ENCODE measurements at regions not wholly inside any gene's neighbourhood (a gene's known extent, or its start where the extent isn't known, plus 50 kb on each side); places are given as distances from the start of the nearest gene placed in this dataset.

DNA sequence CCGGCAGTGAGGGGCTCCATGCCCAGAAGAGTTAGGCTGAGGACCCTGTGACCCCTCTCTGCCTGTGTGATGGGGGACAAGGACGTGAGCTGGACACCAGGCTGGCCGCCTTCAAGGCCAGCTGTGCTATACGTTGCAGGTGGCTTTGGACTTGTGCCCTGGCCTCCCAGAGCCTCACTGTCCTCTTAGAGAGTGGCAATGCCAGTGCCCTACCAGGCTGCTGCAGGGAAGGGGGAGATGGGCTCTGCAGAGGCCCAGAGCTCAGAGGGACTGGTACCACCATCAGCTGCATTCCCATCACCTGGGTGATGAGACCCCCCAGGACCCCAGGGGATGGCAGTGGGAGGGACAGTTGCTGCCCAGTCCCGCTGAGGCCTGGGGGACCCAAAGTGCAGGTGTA is 90.4 kb upstream of the SHISAL1 start:
- no peak for DNase-seq (ENCODE audit: extremely low read depth, low read depth, low spot score)

DNA sequence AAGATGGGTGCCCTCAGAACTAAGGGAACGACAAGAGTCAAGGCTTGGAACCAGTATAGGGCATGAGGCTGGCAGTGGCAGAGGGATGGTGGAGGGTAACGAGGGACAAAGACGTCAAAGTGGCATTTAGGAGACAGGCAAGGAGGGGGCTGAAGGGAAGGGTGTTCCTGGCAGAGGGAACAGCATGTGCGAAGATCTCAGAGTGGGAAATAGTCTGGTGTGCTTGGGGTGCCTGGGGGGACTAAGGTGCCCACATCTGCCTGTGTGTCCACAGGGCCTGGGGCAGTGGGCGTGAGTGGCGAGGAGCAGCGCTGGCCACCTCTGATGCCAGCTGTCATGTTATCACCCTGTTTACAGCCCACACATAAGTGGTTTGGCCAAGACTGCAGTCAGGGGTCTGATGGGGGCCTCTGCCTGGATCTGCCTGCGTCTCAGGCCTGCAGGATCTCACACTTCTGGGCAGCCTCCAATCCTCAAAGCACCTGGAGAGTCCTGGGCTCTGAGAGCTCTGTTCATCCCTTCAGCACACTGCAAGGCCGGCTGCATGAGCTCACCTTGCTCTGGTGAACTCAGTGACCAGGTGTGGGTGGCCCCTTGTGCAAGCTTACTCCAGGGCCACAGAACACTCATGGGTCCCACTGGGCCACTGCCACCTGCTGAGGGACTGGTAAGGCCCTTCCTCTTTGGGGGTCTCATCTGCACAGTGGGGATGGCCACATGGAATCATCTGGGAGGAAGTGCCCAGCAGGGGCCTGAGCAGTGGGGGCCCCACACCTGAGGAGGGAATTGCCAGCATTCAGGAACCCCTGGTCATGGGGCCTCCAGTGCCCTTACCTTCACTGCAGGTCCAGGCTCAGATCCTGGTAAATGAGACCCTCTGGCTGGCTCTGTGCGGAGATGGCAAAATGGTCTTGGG is 89.7 kb upstream of the SHISAL1 start:
- DNase-seq (ENCODE audit: extremely low read depth, low read depth, low spot score) = no peak

DNA sequence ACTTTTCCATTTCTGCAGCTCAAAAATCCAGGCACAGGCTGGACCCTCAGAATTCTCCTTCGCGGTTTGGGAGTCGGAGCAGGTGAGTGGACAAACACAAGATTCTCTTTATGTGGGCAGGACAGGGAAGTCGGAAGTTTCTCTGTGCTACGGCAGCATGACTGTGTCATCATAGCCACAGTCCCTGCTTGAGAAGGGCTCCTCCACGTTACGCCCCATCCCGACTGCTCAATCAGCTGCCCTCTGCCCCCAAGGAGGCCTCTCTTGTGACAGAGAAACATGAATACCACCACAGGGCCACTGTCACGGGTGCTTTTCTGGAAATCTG is 89.0 kb upstream of the SHISAL1 start:
- no peak for DNase-seq (ENCODE audit: extremely low read depth, low read depth, low spot score)

DNA sequence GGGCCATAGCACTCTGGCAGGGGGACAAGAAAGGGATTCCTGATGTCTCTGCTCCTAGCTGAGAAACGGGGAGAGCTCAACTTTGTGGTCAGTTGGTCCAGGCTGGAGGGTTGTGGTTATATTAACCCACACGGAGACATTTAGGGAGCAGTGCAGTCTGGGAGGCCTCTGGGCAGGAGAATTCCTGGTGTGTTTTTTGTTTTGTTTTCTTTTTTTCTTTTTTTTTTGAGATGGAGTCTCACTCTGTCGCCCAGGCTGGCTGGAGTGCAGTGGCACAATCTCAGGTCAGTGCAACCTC is 88.0 kb upstream of the SHISAL1 start:
- DNase-seq (ENCODE audit: extremely low read depth, low read depth, low spot score) = no peak

DNA sequence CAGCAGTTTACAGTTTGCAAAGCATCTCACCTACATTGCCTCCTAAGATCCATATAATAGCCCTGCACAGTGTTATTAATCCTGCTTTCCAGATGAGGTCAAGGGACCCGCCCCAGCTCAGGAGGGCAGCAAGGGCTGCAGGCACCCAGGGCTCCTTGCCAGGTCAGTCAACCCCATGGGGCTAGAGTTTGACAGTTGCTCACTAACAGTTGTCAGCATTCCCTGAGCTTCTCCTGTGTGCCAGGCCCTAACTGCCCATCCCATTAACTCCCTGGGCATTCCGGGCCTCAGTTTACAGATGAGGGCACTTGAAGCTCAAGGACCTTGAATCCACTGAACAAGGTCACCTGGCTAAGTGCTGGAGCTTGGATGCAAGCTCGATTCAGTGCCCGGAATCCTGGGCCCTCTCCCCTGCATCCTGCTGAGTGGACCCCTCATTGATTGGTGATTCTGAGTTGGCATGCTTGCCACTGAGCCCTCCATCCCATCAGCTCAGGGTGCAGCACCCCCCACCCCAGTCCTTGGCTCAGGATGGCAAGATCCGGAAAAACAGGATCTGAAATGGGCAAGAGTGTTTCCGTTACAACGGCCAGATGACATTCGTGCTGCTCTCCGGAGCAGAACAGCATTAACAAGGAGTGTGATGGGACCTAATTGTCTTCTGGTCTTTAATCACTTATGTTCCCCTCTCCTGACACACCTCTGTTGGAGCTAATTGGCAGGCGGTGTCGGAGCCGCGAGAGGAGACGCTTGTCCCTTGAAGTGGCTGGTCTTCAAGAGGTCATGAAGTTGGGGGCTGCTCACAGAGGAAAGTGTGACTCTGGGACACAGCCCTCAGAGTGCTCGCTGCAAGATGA is 87.4 kb upstream of the SHISAL1 start:
- DNase-seq (ENCODE audit: extremely low read depth, low read depth, low spot score) = no peak

DNA sequence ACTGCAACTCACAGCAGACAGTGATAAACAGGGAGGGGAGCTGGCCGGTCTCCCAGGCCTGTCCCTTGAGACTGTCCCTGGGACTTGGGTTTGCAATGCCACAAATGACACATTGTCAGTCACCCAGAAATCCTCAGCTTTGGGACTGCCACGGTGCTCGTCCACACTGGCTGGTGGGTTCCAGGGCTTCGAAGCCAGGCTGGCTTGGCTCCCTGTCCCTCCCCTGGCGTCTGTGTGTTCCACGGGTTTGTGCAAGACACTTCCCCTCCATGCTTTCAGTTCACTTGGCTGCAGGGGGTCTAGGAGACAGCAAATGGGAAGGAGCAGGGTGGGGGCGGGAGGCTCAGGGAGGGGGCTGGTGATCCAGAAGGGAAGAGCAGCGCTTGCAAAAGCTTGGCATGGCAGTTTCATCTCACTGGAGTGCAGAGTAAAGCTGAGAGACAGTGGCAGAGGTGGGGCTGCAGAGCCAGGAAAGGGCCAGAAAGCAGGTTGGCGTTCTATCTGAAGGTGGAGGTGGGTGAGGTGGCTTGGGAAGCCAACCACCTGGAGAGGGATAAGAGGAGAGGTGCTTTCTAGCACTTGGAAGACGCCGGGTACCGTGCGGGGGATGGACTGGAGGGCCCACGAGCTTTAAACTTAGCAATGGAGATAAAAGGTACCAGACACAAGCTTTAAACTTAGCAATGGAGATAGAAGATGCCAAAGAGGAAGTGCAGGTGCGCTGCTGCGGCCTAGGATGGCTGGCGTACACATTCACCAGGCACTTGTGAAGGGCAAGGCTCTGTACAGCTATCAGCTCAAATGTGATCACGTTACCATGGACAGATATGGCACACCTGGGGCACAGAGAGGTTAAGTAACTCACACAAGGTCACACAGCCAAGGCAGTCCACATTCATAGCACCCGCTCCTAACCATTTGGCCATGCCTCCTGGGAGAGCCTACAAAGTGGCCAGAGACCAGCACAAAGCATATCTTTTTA is 86.4 kb upstream of the SHISAL1 start:
- no peak for DNase-seq (ENCODE audit: extremely low read depth, low read depth, low spot score)

DNA sequence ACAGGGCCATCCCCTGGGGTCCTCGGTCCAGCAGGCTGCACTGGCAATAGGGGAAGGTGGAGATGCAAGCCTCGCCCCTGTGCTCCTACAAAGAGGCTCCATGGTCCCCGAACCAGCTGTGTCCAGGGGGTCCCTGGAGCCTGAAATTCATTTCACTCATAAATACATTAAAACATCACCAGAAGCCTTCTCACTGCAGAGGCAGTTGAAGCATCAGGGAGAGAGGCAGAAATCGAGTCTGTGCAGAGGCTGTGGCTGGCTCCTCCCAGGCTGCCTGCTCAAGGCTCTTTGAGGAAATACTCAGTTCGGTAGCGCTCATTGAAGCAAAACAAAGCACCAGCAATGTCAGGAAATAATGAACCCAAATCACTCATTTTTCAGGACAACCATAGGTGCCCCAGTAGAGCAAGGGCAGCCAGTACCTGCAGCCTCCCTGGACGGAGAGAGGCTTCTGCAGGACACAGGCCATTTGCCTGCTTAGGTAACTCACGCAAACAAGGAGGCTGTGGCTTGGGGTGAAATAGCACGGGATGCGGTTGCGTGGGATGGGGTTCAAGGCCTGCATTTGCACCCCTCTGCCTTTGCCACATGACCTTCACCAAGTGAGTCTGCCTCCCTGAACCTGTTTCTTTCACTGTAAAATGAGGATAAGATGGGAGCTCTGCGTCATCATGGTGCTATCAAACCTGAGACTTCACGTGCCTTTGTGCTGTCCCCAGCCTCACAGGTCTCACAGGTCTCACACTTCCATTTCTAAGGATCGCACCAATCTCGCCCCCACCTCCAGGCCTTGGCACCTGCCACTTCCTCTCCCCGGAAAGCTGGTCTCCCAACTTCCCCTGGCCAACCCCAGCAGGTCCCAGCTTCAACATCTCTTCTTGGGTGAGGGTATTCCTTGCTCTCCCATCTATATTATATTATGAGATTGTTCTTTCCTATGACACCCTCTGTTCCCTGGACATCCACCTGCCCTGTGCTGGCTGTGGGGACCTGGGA is 84.3 kb upstream of the SHISAL1 start:
- DNase-seq (ENCODE audit: extremely low read depth, low read depth, low spot score) = no peak

DNA sequence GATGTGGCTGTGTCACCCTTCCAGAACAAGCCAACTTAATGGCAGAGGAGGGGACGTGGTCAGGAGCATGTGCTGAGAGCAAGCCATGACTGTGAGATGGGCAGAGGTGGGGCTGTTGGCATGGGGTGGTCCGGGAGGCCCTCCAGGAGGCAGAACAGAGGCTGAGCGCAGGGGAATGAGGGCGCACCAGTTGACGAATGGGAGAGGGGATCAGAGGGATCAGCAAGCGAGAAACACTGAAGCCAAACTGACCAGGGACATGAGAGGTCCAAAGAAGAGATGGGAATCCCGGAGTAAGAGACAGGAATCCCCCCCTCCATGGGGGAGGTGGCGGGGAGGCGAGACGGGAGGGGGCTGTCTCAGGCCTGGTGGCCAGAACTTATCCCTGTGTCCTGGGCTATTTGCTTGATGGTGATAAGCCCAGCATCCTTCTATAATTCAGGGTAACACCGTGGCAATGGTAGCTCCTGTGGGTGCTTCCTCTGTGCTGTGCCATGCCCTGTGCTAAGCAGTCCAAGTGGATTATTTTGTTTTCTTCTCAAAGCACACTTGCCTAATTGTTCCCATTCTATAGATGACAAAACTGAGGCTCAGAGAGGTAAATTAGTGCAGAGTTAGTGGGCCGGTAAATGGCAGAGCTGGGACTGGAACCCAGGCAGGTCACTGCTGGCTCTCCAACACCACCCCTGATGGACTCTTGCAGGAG is 83.4 kb upstream of the SHISAL1 start:
- DNase-seq (ENCODE audit: extremely low read depth, low read depth, low spot score) = no peak

DNA sequence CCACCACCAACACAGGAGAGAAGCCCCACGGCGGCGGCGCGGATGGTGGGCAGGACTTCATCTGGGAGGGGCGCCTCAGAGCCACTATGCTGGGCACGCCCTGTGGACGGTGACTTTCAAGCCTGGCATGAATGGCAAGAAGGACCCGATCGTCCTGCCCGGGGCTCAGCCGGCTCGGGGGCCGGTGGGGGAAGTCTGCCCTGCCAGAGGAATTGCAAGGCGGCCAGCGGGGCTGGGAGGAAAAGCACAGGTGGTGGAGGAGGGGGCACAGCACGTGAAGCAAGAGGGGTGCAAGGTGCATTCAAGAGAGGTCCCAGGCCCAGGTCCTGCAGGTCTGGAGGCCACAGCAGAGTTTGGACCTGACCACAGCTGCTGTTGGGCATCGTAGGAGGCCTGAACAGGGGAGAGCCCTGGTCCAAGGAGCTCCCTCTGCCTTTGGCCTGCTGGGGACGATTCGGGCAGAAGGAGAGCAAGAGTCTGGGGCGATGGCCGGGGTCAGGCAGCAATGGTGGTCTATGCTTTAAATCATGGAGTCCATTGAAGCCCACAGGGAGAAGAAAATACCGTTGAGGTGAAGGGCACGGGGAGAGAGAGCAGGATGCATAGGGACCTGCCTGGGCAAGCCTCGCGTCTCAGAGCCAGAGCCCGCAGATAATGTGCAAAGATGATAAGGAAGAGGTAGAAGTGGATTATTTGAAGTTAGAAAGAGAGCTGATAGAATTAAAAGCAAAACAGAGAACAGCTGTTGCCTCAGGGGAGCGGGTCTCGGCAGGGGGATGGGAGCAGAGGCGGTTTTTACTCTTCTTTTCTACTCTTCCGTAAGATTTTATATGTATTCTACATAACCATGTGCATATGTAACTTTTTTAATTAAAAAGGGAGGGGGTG is 82.6 kb upstream of the SHISAL1 start:
- no peak for DNase-seq (ENCODE audit: extremely low read depth, low read depth, low spot score)

DNA sequence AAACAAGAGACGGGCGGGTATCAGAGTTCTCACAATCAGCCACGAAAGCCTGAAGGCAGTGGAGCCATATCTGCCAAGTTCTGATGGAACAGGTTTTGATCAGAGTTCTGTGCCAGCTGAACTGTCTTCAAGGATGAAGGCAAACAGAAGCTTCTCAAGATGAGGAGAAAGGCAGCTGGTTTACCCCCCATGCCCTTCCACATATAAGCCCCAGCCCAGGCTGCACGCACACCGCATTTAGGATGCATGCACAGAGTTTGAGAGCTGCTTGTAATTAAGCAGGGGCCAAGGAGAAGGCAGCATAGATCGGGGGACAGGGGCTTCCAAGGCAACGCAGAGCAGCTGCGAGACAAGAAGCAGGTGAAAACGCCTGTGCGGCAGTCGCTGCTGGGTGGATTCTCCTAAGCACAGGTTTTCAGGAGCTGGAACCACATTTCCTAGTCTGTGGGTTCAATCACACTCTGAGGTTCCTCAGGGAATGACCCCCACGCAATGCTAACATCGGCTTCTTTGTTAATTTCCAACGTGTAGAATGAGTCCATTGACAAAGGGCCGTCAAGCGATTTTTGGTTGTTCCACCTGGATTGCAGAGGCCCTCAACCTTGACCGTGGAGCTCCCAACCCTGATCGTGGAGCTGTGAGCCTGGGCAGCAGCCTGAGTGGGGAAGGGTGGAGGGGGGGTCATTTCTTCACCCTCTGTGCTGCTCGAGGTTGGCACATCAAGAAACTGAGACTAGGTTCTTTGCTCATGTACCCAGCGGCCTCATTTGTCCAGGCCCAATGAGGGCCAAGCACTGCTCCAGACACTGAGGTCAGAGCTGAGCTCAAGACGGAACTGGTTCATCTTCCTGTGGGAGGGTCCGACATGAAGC is 81.7 kb upstream of the SHISAL1 start:
- DNase-seq (ENCODE audit: extremely low read depth, low read depth, low spot score) = no peak

DNA sequence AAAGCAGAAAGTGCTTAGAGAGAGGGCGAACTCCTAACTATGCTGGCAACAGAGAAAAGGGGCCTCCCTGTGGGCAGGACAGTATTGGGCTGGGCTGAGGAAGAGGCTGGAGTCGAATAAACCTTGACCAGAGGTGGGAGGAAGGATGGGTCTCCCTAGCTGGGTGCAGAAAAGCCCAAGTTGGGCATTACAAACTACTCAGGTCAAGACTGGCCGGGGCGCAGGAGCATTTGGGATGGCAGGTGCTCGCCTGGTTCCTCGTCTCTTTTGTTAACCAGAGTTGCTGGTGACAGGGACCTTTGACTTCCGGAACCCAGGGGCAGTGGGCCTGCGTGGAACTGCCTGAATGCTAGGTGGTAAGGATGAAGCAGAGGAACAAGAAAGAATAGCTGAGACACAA is 80.3 kb upstream of the SHISAL1 start:
- DNase-seq (ENCODE audit: extremely low read depth, low read depth, low spot score) = no peak

DNA sequence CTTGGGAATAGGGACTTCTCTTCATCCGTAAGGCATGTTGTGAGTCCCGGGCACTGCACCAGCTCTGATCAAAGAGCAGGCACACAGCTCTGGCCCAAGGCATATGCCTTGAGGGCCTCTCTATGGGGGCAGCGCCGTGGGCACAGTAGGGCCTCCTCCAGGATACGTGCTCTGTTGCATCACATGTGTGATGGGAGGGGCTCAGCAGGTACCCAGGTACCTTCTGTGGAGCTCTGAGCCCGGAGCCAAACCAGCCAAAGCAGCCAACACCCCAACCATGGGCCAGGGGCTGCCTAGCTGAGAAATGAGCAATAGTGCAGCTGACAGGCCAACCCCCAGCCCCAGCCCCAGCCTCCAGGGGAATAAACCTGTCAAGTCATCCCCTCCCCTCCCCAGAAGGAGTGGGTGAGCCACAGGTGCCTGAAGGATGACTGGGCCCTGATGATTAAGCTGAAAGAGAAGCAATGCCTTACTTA is 79.7 kb upstream of the SHISAL1 start:
- DNase-seq (ENCODE audit: extremely low read depth, low read depth, low spot score) = no peak

DNA sequence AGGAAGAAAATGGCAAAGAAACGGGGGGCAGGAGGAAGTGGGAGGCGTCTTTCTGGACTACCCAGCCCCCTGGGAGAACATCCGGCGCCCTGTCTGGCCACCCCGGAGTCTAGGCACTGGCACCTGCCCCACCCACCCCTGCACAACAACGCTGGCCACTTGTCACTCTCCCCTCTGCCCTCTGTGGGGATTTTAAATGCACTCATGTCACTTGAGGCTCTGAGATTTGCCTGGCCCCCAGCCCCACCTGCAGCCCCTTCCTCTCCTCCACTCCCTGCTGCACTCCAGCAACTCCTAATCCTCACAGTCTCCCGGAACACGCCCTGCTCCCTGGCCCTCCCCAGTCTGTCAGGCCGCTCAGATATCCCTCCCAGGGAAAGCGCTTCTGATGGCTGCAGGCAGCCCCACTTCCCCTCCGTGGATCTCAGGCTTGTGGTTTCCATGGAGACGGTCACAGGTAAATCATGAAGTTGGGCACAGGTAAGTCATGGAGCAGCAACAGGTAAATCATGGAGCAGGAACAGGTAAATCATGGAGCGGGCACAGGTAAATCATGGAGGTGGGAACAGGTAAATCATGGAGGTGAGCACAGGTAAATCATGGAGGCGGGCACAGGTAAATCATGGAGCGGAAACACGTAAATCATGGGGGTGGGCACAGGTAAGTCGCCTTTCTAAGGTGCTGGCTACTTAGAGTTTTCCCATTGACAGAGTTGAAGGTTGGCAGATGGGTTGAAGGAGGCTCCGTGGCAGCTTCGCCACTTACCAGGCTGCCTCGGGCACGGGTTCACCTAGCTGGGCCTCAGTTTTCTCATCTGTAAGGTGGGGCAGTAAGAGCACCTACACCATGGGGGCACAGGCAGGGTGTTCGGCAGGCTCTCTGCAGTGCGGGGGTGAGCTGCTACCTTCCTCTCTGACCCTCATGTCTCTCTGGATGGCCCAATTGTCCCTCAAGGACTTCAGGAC is 79.0 kb upstream of the SHISAL1 start:
- DNase-seq (ENCODE audit: extremely low read depth, low read depth, low spot score) = no peak

DNA sequence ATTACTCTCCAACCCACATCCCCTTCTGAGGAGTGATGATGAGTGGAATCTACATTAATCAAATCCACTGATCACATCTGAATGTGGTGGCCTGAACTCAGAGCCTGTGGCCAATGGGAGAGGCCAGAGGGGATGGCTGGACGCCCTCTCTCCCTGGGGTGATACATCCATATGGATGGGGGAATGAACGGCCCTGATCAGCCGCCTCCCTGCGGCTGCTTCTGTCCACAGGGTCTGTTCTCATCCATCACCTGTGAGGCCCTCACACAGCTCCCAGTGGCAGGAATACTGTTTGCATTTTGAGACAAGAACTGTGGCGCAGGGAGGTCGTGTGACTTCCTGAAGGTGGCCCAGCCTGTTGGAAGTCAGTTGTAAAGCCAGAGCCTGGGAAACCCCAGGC is 78.3 kb upstream of the SHISAL1 start:
- no peak for DNase-seq (ENCODE audit: extremely low read depth, low read depth, low spot score)

DNA sequence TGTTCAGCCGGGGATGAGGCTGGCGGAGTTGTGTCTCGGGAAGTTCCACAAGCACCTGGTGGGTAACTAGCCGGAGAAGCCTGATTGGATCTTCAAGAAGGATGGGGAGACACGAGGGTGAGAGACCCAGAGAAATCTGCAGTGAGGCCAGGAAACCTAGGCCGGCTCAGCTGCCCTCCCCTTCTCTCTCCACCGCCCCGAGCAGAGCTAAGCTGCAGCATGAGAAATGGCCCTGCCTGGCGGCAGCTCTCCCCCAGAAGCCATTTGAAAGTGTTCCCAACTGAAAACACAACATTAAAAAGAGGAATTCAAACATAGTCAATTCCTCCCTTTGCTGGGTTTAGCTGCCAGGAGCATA is 77.8 kb upstream of the SHISAL1 start:
- no peak for DNase-seq (ENCODE audit: extremely low read depth, low read depth, low spot score)
